OCI-LY7 (cell line): ENCODE measurements at regions not wholly inside any gene's neighbourhood (a gene's known extent, or its start where the extent isn't known, plus 50 kb on each side); places are given as distances from the start of the nearest gene placed in this dataset.

ENCODE experiments used
- BruUV-seq: library from RNA; stranded (reverse); fragments of 400-500 nt; replicated peaks from 2 replicates; lab custom pipeline; 2021; lab: Mats Ljungman, UMichigan
- CTCF ChIA-PET: fragments of 300-600 bp; sonication (Branson Sonifier 250); formaldehyde crosslinking; loops from one replicate; lab custom pipeline; 2022; ENCODE audit warnings: antibody characterized with exemption; ENCODE audit not compliant: unreplicated experiment; lab: Charles Lee
- POLR2A ChIA-PET: fragments of 300-600 bp; sonication (Branson Sonifier 250); formaldehyde crosslinking; loops from one replicate; lab custom pipeline; 2022; ENCODE audit warnings: antibody characterized with exemption; lab: Charles Lee
- DNase-seq: peaks from one replicate; pipeline ENCODE4 v3.0.0-alpha.2; 2015; ENCODE audit warnings: low spot score
- H2AFZ ChIP-seq: fragments of 200-600 bp; sonication (generic), shearing (Covaris generic); 2 replicates; pipeline ENCODE4 v1.6.1; 2014; ENCODE audit warnings: mild to moderate bottlenecking, antibody characterized with exemption, low read length, moderate library complexity
- H3K27ac ChIP-seq: fragments of 200-600 bp; sonication (generic); 2 replicates; pipeline ENCODE4 v1.5.1; 2014; ENCODE audit warnings: mixed run types, low read depth, mild to moderate bottlenecking, moderate library complexity, low read length, inconsistent platforms; ENCODE audit not compliant: poor library complexity, severe bottlenecking
- H3K36me3 ChIP-seq: fragments of 200-600 bp; sonication (generic); 2 replicates; pipeline ENCODE4 v1.6.1; 2014; ENCODE audit warnings: mild to moderate bottlenecking, antibody characterized with exemption, low read length, moderate library complexity, mixed read lengths; ENCODE audit not compliant: insufficient read depth
- H3K4me1 ChIP-seq: fragments of 200-600 bp; sonication (generic); 2 replicates; pipeline ENCODE4 v1.5.1; 2014; ENCODE audit warnings: mild to moderate bottlenecking, low read length; ENCODE audit not compliant: insufficient read depth, poor library complexity, severe bottlenecking
- H3K4me2 ChIP-seq: fragments of 200-600 bp; sonication (generic); 2 replicates; pipeline ENCODE4 v1.6.1; 2014; ENCODE audit warnings: mild to moderate bottlenecking, low read length
- H3K4me3 ChIP-seq: fragments of 200-600 bp; sonication (generic); 2 replicates; pipeline ENCODE4 v1.5.1; 2014; ENCODE audit warnings: mild to moderate bottlenecking, low read depth, low read length; ENCODE audit not compliant: poor library complexity, severe bottlenecking
- H3K79me2 ChIP-seq: fragments of 200-600 bp; sonication (generic); 2 replicates; pipeline ENCODE4 v1.6.1; 2016; ENCODE audit warnings: low read depth, mild to moderate bottlenecking, low read length, moderate library complexity, mixed read lengths; ENCODE audit not compliant: insufficient read depth
- H3K9me2 ChIP-seq: fragments of 200-600 bp; sonication (generic); 2 replicates; pipeline ENCODE4 v1.6.1; 2016; ENCODE audit warnings: mild to moderate bottlenecking, low read length, mixed read lengths; ENCODE audit not compliant: insufficient read depth
- H3K9me3 ChIP-seq: fragments of 200-600 bp; sonication (generic); 2 replicates; pipeline ENCODE4 v1.6.1; 2014; ENCODE audit warnings: mild to moderate bottlenecking, mixed run types, low read length, mixed read lengths
- H4K20me1 ChIP-seq: fragments of 200-600 bp; sonication (generic); 2 replicates; pipeline ENCODE4 v1.6.1; 2014; ENCODE audit warnings: mild to moderate bottlenecking, antibody characterized with exemption, low read length, moderate library complexity, mixed read lengths; ENCODE audit not compliant: insufficient read depth
- CTCF ChIP-seq: fragments of 200-600 bp; sonication (generic); conservative IDR thresholded peaks from 2 replicates; pipeline ENCODE4 v1.5.1; 2014; ENCODE audit warnings: mild to moderate bottlenecking, antibody characterized with exemption, low read length, moderate library complexity, mixed read lengths
- EZH2phosphoT487 ChIP-seq: fragments of 200-600 bp; sonication (generic); IDR thresholded peaks from 2 replicates; pipeline ENCODE4 v1.6.1; 2018; ENCODE audit warnings: low read depth, borderline replicate concordance, mild to moderate bottlenecking, mixed run types, antibody characterized with exemption, low read length, moderate library complexity, mixed read lengths
- intact Hi-C: fragments of 100-400 bp; cut with micrococcal nuclease; formaldehyde crosslinking; loops from one replicate; pipeline ENCODE4 v1.10.0; 2022; ENCODE audit not compliant: unreplicated experiment

- DNase-seq = no peak
- Histone ChIP-seq H3K27ac (no peak overlapping the region), H3K4me3 (no peak overlapping the region), H2AFZ (no peak overlapping the region), H3K79me2 (no peaks in the 10 kb centered on the region), H3K4me1 (no peaks in the 10 kb centered on the region), H3K4me2 (no peak overlapping the region), H3K9me3 (no peaks in the 10 kb centered on the region), H4K20me1 (no peaks in the 10 kb centered on the region), H3K9me2 (no peaks in the 10 kb centered on the region), H3K36me3 (no peaks in the 10 kb centered on the region)
- POLR2A ChIA-PET = no interaction called here
- no TSS peak for BruUV-seq
- intact Hi-C loops = no loop called here
- no peak for TF ChIP-seq EZH2phosphoT487
- TF ChIP-seq CTCF = no peak
- CTCF ChIA-PET = no interaction called here
These were observed 114.4 kb downstream of the UBE2NL start for GRCh38 chrX:143998261-143998660.

- ChIA-PET CTCF (no interaction called here), POLR2A (no interaction called here)
- H3K36me3 ChIP-seq = no peaks in the 10 kb centered on the region
- no peaks in the 10 kb centered on the region for H4K20me1 ChIP-seq
- no peaks in the 10 kb centered on the region for H3K79me2 ChIP-seq
- no peaks in the 10 kb centered on the region for H3K4me1 ChIP-seq
- intact Hi-C loops = no loop called here
- no peak for DNase-seq
- H3K4me3 ChIP-seq = no peak overlapping the region
- H2AFZ ChIP-seq = no peak overlapping the region
- no TSS peak for BruUV-seq
- no peak overlapping the region for H3K4me2 ChIP-seq
- no peak for TF ChIP-seq EZH2phosphoT487
- no peak for TF ChIP-seq CTCF
- H3K27ac ChIP-seq = no peak overlapping the region
- H3K9me3 ChIP-seq = no peaks in the 10 kb centered on the region
- H3K9me2 ChIP-seq = no peaks in the 10 kb centered on the region
These were observed 122.9 kb downstream of the UBE2NL start for GRCh38 chrX:144006811-144007210.

- no peak overlapping the region for H3K4me2 ChIP-seq
- no peaks in the 10 kb centered on the region for H3K9me2 ChIP-seq
- TF ChIP-seq CTCF (no peak), EZH2phosphoT487 (no peak)
- CTCF ChIA-PET = no interaction called here
- DNase-seq = no peak
- no peak overlapping the region for H2AFZ ChIP-seq
- no peaks in the 10 kb centered on the region for H4K20me1 ChIP-seq
- H3K4me1 ChIP-seq = no peaks in the 10 kb centered on the region
- H3K4me3 ChIP-seq = no peak overlapping the region
- H3K36me3 ChIP-seq = no peaks in the 10 kb centered on the region
- POLR2A ChIA-PET = no interaction called here
- no peaks in the 10 kb centered on the region for H3K79me2 ChIP-seq
- BruUV-seq = no TSS peak
- H3K27ac ChIP-seq = no peak overlapping the region
- intact Hi-C loops = no loop called here
- H3K9me3 ChIP-seq = no peaks in the 10 kb centered on the region
These were observed 156.9 kb downstream of the UBE2NL start for GRCh38 chrX:144040793-144041192.
